Osteoblast (primary cell): ENCODE measurements at regions not wholly inside any gene's neighbourhood (a gene's known extent, or its start where the extent isn't known, plus 50 kb on each side); places are given as distances from the start of the nearest gene placed in this dataset.

ENCODE experiments used
- DNase-seq: peaks from one replicate; pipeline ENCODE4 v3.0.0; 2011; ENCODE audit warnings: low spot score, mixed read lengths; ENCODE audit not compliant: insufficient read length; ENCODE audit errors: missing footprints
- H2AFZ ChIP-seq: 2 replicates; pipeline ENCODE4 v1.6.0; 2011; ENCODE audit warnings: mild to moderate bottlenecking, low read length
- H3K27ac ChIP-seq: 2 replicates; pipeline ENCODE4 v1.5.1; 2011; ENCODE audit warnings: mild to moderate bottlenecking, low read depth, low read length, moderate library complexity
- H3K27me3 ChIP-seq: 2 replicates; pipeline ENCODE4 v1.6.0; 2012; ENCODE audit warnings: mild to moderate bottlenecking, control low read depth, inconsistent platforms, low read length, moderate library complexity; ENCODE audit not compliant: insufficient read depth
- H3K36me3 ChIP-seq: 2 replicates; pipeline ENCODE4 v1.5.1; 2011; ENCODE audit warnings: mild to moderate bottlenecking, low read length, control low read depth, moderate library complexity; ENCODE audit not compliant: insufficient read depth
- H3K4me1 ChIP-seq: 2 replicates; pipeline ENCODE4 v1.5.1; 2011; ENCODE audit warnings: mild to moderate bottlenecking, low read length, control low read depth, moderate library complexity; ENCODE audit not compliant: insufficient read depth
- H3K4me2 ChIP-seq: 2 replicates; pipeline ENCODE4 v1.6.0; 2011; ENCODE audit warnings: mild to moderate bottlenecking, low read length; ENCODE audit not compliant: insufficient read depth
- H3K4me3 ChIP-seq: fragments of 200-600 bp; sonication (generic); 3 replicates; pipeline ENCODE4 v1.5.1; 2012; ENCODE audit warnings: mild to moderate bottlenecking, low read length, inconsistent platforms; ENCODE audit not compliant: insufficient read depth
- H3K79me2 ChIP-seq: 2 replicates; pipeline ENCODE4 v1.6.0; 2012; ENCODE audit warnings: mild to moderate bottlenecking, low read length, control low read depth, inconsistent platforms; ENCODE audit not compliant: insufficient read depth
- H3K9me3 ChIP-seq: 2 replicates; pipeline ENCODE4 v1.5.1; 2011; ENCODE audit warnings: low read depth, low read length, control low read depth
- H4K20me1 ChIP-seq: 2 replicates; pipeline ENCODE4 v1.6.0; 2012; ENCODE audit warnings: mild to moderate bottlenecking, low read length, control low read depth; ENCODE audit not compliant: insufficient read depth
- CTCF ChIP-seq: IDR thresholded peaks from 2 replicates; pipeline ENCODE4 v1.5.1; 2011; ENCODE audit warnings: mild to moderate bottlenecking, low read depth, low read length, moderate library complexity; ENCODE audit errors: extremely low read depth

- Histone ChIP-seq H3K4me2 (no peak overlapping the region), H3K79me2 (no peaks in the 10 kb centered on the region)
Measured at GRCh38 chr16:52855463-52855862, 197.2 kb downstream of the CHD9NB start.

GRCh38 chr16:52852978-52853377 is 199.7 kb downstream of the CHD9NB start:
- H3K4me3 ChIP-seq, result no peak overlapping the region
- H3K4me1 ChIP-seq, result no peaks in the 10 kb centered on the region
- H3K27ac ChIP-seq, result no peak overlapping the region
- peaks cover 2% of the 10 kb centered on the region for H3K9me3 ChIP-seq
- H2AFZ ChIP-seq, result no peak overlapping the region
- H3K36me3 ChIP-seq, result no peaks in the 10 kb centered on the region
- DNase-seq, result no peak
- no peak for TF ChIP-seq CTCF
- no peaks in the 10 kb centered on the region for H4K20me1 ChIP-seq
- no peaks in the 10 kb centered on the region for H3K79me2 ChIP-seq
- H3K27me3 ChIP-seq, result no peaks in the 10 kb centered on the region
- no peak overlapping the region for H3K4me2 ChIP-seq

More at GRCh38 chr16:52855463-52855862, 197.2 kb downstream of the CHD9NB start:
- Histone ChIP-seq H3K4me3 (no peak overlapping the region), H3K36me3 (no peaks in the 10 kb centered on the region), H3K27ac (no peak overlapping the region), H2AFZ (no peak overlapping the region), H3K4me1 (no peaks in the 10 kb centered on the region), H3K27me3 (no peaks in the 10 kb centered on the region), H4K20me1 (no peaks in the 10 kb centered on the region), H3K9me3 (peaks cover 2% of the 10 kb centered on the region)
- no peak for TF ChIP-seq CTCF
- DNase-seq, result no peak

- no peak overlapping the region for H2AFZ ChIP-seq
- no peaks in the 10 kb centered on the region for H3K27me3 ChIP-seq
- H3K79me2 ChIP-seq, result no peaks in the 10 kb centered on the region
- TF ChIP-seq CTCF, result no peak
- no peak overlapping the region for H3K27ac ChIP-seq
- H3K4me2 ChIP-seq, result no peak overlapping the region
- H4K20me1 ChIP-seq, result no peaks in the 10 kb centered on the region
- no peak overlapping the region for H3K4me3 ChIP-seq
- no peak for DNase-seq
- no peaks in the 10 kb centered on the region for H3K36me3 ChIP-seq
- H3K9me3 ChIP-seq, result peaks cover 2% of the 10 kb centered on the region
- H3K4me1 ChIP-seq, result no peaks in the 10 kb centered on the region
Measured at GRCh38 chr16:52851211-52851740, 201.4 kb downstream of the CHD9NB start.

GRCh38 chr16:52843381-52843780 is 209.3 kb downstream of the CHD9NB start:
- Histone ChIP-seq H3K4me3 (no peak overlapping the region), H3K9me3 (no peaks in the 10 kb centered on the region), H3K36me3 (no peaks in the 10 kb centered on the region), H3K27ac (no peak overlapping the region), H3K79me2 (no peaks in the 10 kb centered on the region), H3K4me2 (no peak overlapping the region), H4K20me1 (no peaks in the 10 kb centered on the region), H2AFZ (no peak overlapping the region), H3K27me3 (no peaks in the 10 kb centered on the region), H3K4me1 (no peaks in the 10 kb centered on the region)
- DNase-seq, result no peak
- no peak for TF ChIP-seq CTCF
